SK-N-DZ (cell line): ENCODE measurements at regions not wholly inside any gene's neighbourhood (a gene's known extent, or its start where the extent isn't known, plus 50 kb on each side); places are given as distances from the start of the nearest gene placed in this dataset.

Source experiments
- DNase-seq: peaks from one replicate; pipeline ENCODE4 v3.0.0-alpha.2; 2015; ENCODE audit warnings: low spot score

DNA sequence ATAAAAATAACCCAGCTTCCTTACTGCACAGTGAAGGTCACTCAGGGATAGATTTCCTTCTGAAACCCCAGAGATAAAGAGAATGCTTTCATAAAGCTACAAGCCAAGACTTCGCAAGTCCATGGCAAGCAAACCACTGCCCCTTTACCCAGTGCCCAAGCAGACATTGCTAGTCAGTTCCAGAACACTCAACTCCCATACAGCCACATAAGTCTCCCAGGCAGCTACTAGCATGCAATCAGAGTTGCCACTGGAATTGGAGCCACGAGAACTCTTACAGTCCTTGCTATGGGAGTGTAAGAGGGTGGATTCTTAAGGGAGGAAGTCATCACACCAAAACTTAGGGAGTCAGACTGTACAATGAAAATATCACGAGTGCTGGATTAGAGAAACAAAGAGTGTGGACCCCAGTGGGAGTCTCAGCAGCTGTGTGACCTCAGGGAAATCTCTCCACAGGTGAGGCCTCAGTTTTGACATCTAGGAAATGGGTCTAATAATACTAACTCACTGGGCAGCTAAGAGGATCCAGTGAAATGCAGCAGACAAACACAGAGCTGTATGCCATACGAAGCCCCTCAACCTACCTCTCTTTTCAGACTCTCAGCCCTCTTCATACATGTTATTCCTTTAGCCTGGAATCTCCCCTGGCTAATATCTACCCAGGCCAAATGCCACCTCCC, 526.6 kb downstream of the MN1 start:
- no peak for DNase-seq

DNA sequence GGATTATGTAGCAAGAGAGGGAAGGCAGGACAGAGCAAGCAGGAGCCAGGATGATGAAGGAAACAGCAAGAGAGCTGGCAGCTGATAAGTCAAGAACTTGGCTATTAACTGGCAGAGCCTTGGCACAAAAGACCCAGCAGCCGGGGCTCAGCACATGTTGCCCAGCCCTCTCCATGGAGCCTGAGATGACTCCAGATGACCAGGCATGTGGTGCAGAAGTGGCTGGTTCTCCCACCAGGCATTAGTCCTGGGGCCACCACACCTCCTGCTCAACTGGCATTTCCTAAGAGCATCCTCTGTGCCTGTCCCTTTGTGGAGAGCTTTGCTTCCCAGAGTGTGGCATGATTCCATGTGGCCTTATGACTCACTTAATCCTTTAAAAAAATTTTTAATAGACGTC, 522.6 kb downstream of the MN1 start:
- DNase-seq = no peak

DNA sequence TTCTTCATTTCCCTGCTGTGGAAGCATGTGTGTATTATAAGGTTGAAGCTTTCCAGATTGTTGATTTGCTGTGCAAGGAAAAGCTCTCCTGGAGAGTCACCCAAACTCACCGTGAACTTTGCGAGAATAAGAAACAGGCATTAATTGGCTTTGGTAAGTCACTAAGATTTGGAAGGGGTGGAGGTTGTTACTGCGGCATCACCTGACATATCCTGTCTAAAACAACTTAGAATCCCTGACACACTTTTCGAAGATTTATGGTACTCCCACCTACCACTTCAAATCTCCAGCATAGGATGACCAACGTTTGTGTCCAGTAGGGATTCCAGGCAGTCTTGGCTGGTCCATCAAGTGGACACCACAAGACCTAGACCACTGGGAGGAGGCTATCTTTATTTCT, 518.3 kb downstream of the MN1 start:
- DNase-seq = no peak

DNA sequence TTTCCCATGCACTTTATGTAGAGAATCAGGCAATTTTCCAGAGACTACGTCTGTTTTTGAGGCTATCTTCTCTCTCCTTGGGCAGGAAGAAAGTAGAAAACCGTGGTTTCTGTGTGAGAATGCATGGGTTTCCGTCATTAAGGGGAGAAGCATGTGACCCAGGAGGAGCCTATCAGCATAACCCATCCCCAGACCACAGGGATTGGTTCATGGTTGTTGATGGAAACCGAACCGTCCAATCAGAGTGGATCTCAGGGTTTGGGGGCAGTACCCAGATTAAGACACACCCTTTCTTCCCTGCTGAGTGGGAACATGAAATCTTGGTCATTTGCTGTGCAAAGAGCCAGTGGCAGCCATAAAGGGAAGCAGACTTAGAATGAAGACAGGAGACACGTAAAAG, 517.8 kb downstream of the MN1 start:
- DNase-seq = no peak

DNA sequence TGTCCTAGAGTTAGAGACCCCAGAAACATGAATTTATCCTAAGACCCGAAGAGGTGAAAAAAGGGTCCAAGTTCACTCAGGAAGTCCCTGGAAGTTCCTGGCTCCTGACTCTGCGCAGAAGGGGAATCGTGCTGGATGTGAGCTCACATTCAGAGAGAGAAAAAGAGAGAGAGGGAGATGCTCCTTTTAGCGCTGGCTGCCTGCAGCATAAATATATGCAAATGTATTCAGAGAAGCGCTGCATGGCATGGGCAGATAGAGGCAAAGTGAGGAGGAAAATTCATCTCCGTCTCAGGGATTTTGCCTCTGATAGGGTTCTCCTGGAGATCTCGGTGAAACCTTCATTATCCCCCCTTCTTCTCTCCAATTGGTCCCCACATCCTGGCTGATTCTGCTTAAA, 517.2 kb downstream of the MN1 start:
- DNase-seq = no peak

DNA sequence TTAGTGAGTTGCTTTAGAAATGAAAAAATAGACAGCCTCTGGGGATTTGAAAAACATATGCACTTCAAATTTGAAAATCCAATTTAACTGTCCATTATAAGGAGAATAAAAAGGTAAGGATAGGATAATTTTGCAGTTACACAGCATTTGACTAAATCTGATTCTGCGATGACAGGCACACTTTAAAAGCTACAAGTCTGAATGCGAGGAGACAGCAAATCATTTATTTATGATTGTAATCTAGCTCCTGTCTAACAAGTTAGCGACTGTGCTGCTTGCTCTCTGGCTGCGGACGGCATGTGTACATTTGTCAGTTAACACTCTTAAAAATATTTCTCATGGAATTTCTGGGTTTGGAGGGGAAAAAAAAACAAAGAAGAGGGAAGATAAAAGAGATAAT, 514.8 kb downstream of the MN1 start:
- no peak for DNase-seq

DNA sequence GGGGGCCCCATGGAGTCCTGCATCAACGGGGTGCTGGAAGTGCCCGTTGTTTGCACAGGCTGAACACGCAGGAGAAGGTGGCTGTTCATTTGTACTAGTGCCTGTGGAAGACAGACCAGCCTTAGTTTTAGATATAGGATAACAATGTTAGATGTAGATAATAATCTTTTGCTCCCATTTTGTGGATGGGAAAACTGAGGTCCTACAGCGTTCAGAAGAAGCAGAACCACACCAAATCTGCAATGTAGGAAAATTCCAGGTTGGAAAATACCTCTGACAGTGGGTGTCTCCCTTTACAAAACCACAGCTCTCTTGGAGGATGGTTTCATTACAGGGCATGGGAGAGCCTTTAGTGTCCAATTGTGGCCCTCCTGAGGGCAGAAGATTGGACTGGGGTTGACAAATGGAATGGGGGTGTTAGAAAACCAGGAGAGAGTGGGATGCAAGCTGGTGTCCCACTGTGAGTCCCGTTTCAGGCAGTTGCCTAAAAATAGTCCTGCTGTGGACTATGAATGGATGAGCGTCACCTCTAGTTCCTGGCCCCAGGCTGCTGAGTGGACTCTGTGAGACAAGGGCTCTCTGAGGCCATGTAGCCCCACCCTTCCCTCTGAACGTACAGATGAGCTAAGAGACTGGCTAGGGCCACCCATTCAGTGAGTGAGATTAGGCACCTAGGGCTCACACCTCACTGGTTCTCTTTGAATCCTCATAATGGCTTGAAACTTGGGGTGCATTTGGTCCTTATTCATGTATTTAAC, 508.8 kb downstream of the MN1 start:
- DNase-seq = no peak

DNA sequence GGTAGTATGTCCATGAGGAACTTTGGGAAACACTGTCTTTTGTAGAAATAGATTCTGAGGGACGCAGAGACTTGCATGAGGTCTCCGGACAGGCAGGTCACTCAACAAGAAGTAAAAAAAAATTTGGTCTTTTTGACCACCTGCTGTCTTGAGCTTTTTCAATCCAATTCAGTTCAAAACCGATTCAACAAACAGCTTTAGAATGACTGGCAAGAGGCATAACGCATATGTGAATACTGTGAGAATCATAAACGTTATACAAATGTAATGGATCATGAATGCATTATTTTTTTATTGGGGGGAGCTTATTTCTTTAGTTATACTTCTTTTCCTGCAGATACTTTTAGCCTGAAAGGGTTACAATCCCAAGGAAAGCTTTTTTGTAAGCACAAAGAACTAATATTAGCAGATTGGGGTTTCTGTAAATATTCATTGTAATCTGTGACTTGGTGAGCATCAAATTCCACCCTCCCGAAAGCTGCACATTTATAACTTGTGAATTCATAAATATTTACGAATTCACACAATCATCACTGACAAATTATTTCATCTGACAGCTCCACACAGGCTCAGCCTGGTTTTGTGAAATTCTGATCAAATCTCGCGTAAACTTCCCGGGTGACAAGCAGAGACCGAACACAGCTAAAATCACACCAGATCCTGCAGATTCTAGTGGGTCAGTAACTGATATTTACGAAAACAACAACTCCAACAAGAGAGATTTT, 507.7 kb downstream of the MN1 start:
- DNase-seq = no peak

DNA sequence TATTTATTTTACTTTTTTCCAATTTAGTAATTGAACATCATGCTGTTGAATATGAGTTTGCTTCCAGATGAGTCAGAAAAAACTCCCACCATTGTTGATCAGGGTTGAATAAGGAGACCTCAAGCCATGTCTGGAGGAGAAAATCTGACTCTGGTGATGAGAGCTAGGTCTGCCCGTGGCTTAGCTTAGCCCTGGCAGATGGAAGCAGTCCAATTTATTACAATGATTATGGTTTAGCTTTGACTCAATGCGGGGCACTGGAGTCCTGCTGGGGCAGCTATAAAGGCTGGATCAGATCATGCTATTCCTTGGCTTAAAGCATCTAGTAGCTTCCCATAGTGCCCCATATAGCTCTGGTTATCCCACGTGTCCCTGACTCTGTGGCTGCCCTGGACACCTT, 506.5 kb downstream of the MN1 start:
- DNase-seq = no peak

DNA sequence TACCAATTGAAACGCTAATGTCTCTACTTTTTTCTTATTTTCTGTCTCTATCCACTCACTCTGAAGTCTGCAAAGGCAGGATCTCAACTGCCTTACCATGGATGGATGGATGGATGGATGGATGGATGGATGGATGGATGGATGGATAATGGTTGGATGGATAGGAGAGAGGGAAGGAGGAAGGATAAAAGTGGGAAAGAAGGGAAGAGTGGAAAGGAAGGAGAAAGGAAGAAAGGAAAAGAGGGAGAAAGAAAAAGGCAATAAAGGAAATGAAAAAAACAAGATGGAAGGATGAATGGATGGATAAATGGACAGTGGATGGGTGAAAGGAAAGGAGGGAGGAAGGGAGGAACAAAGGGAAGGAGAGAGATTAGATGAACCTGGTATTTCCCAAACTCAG, 506.0 kb downstream of the MN1 start:
- DNase-seq = no peak

DNA sequence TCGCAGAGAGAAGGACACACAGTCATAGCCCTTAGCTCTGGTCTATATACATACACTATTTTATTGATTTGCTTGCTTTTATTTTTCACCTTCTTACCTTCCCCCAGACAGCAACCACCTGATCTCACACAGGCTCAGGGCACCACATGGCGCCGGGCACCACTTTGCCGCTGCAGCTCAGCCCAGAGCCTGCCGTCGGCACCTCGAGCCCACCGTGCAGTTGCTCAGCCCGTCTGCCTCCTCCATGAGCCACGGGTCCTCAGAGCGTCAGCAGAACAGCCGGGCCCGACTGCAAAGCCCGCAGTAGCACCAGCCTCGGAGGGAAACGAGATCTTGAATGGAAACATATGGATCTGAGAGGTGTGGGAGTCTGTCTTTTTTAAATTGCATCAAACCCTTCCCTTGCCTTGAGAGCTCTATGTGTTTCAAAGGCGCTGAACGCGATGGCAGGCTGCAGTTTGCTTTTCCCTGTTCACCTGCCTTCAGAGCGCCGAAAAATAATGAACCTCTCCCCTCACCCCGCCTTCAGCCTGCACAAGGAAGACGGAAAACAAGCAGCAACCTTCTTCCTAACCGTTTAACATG, 505.4 kb downstream of the MN1 start:
- no peak for DNase-seq

DNA sequence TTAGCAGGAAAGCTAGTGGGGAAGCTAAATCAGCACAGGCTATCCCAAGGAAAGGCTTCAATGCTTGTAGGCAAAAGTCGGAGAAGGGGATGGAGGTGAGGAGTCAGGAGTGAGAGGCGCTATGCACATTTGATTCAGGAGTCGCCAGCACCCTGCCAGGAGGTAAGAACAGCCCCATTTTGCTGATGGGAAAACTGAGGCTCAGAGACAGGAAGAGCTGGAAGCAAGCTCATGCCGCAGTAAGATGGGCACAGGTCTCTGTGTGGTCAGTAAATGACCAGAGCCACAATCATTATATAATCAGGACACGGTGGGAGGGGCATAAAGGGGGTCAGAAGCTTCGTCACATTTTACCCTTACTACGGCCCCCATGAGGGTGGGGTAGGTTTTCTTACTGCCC, 504.4 kb downstream of the MN1 start:
- no peak for DNase-seq

DNA sequence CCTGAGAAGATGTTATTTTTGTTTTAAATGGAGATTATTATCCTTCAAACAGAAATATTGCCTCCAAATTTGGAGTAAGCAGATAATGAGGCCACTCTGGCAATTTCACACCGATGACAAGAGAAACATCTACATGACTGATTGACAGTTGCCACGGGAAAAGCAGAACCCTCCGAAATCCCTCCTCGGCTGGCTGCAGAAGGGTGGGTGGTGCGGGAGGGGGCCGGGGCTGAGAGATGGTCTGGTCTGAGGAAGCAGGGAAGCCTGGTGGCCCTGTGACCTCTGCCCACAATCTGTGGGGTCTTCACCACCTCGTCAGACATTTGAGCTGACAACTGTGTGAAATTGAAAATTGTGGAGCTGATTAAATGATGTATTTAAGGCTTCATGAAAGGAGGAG, 503.2 kb downstream of the MN1 start:
- DNase-seq = no peak

DNA sequence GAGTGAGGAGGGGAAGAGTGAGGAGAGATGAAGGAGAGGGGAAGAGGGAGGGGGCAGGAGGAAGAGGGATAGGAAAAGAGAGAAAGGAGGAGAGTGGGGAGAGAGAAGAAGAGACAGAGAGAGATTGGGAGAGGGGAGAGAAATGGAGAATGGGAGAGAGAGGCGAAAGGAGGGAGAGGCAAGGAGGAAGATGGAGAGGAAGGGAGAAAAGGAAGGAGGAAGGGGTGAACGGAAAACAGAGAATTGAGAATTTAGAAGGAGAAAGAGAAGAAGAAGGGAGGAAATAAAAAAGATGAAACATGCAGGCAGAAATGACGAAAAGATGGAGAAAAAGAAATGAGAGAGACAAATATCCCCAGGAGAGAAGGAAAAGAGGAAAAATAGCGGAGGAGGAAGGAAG, 502.8 kb downstream of the MN1 start:
- no peak for DNase-seq

DNA sequence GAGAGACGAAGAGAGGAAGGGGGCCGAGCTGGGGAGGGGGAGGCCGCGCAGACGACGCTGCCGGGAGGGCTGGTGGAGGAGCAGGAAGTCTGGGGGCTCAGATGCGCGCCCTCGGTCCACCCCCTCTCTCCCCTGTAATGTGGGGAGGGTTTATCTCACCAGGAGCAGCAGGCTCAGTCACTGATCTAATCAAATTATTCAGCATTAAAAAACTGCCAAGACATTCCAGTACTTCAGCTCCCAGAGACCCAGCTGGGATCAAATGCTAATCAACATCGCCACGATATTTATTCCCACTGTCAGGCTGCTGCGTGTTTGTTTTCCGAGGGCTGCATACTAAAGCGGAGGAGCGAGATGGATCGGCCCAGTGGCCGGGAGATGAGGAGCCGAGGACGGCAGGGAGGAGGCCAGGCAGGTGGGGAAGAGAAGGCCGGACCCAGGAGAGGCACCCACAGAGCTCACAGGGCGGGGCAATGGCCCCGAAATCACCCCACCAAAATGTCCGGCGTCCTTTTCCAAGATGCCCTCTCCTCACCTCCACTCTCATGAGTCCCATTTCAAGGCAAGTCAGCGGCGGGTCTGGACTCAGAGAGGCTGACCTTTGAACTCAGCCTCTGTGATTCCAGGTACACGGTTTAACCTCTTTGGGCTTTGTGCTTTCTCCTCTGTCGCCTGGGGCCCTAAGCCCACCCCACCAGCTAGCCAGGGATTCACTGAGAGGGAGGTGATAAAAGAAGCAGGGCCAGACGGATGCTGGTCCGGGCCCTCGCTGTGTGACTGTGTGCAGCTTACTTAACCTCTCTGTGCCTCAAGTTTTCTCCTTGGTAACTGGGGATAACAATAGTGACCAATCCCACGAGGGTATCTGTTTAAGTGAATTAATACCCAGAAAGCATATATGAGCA, 502.1 kb downstream of the MN1 start:
- DNase-seq = no peak

DNA sequence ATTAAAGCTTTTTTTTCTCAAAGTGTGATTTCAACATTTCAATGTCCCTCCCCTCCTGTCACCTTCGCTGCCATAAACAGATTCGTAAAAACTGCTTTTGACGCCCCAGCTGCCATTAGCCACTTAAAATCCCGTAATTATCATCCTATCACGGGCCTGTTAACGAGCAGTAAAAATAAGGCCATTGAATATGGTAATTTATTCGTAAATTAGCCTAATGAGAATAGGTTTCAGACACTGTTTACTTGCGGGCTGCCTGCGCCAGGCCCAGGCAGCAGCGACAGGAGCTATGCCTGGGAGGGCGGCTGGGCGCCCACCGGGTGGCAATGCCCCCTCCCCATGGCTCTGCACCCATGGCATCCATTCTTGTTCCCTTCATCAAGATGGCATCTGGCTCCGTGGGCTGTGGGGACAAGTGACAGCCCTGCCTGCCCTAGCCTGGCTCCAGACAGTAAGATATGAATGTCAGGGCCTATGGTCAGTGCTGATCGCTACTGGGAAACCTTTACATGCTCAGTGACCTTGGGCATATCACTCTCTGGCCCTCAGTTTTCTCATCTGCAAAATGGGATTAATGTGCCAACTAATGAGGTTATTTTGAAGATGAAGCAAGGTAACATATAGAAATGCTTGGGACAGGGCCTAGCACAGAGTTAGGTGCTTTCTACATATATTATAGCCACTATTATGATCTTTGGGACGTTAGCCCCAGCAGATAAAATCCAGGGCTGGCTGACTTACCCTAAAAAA, 500.8 kb downstream of the MN1 start:
- DNase-seq = no peak

DNA sequence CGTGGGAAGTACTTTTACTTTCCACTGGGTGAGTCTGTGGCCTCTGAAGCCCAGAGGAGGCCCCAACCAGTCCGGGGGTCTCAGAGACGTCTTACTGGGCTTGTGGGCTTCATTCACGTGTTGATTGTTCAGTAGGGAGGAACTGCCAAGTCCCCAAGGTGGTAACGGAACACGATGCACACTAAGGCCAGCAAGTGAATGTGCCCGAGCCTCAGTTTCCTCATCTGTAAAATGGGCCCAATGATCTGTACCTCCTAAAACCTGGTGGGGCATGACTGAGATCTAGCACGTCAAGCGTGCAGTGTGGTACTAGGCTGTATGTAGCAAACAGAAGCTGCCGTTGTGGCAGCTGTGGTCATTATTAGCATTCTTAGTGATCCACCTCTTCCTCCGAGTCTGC, 499.1 kb downstream of the MN1 start:
- no peak for DNase-seq

DNA sequence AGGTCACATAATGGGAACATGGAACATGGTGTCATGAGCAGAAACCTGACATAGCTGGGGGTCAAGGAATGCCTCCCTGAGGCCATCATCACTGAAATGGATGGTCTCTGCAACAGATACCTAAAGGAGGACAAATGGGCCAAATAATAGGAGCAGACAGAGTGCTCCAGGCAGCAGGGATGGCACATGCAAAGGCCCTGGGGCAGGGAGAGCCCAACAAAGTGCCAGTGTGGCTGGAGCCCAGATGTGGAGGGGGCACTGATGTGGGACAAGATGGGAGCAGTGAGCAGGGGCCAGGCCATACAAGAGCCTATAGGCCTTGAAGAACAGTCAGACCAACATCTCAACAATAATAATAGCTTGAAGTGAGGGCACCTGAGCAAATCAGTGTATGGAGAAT, 497.8 kb downstream of the MN1 start:
- DNase-seq = no peak

DNA sequence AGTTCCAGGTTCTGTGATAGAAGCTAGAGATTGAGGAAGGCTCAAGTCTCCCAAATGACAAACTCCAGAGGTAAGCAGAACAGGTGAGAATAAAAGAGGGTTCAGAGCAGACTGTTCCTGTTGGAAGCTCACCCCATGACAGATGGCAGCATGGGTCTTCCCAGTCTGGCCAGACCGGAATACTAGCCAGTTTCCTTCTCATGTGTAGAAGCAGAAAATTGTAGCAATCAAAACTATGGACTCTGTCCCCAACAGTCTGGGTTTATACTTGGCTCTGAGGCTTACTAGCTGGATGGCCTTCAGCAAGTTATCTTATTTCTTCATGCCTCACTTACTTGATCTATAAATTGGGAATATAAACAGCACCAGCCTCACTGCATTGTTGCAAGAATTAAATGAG, 494.8 kb downstream of the MN1 start:
- no peak for DNase-seq

DNA sequence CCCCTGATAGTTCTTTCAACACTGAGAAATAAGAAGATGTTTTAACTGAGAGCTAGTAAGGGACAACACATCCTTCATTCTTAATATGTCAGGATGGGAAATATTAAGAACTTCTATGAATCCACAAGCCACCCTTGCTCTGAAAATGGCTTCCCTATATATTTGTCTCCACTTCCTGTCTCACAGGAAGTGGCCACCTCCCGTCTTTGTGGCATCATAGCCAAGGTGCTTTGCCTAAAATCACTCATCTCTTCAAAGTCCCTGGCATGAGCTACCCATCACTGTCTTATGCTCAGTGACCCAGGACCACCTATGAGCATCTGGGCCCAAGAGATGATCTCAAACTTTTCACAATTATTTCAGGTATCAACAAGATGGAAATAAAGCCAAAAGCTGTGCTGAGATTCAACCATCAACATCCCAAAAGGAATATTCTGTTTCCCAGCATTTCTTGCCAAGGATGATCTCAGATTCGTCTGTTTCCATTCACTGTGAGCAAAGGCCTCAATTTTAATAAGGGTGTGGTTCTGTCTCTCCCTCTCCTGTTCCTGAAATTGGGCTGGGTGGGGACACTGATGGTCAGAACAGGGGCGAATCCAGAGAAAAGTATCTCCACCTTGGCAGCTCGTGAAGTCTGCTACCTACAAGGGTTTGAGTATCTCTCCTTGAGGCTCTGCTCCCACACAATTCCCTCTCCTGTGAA, 493.9 kb downstream of the MN1 start:
- DNase-seq = no peak
